OCI-LY3 (cell line): ENCODE measurements at regions not wholly inside any gene's neighbourhood (a gene's known extent, or its start where the extent isn't known, plus 50 kb on each side); places are given as distances from the start of the nearest gene placed in this dataset.

Experiments
- H2AFZ ChIP-seq: fragments of 200-600, 300-600 bp; shearing (Covaris generic); 2 replicates; pipeline ENCODE4 v1.6.0; 2014; ENCODE audit warnings: antibody characterized with exemption, low read depth, low read length
- H3K27ac ChIP-seq: fragments of 200-600, 300-600 bp; sonication (generic); 2 replicates; pipeline ENCODE4 v1.5.1; 2014; ENCODE audit warnings: mild to moderate bottlenecking, low read length, moderate library complexity, mixed read lengths
- H3K27me3 ChIP-seq: fragments of 200-600, 300-600 bp; sonication (generic); 2 replicates; pipeline ENCODE4 v1.6.1; 2014; ENCODE audit warnings: low read depth, low read length, mixed read lengths
- H3K36me3 ChIP-seq: fragments of 200-600, 300-600 bp; sonication (generic); replicated peaks from 2 replicates; pipeline ENCODE3; 2014; ENCODE audit warnings: low read depth, low read length, mixed read lengths
- H3K4me1 ChIP-seq: fragments of 300-600, 200-600 bp; sonication (generic); 2 replicates; pipeline ENCODE4 v1.6.1; 2014; ENCODE audit warnings: low read length, mixed read lengths
- H3K4me2 ChIP-seq: fragments of 200-600, 300-600 bp; sonication (generic); 2 replicates; pipeline ENCODE4 v1.6.1; 2014; ENCODE audit warnings: low read length, mixed read lengths
- H3K4me3 ChIP-seq: fragments of 300-600, 200-600 bp; sonication (generic); 2 replicates; pipeline ENCODE4 v1.5.1; 2014; ENCODE audit warnings: antibody characterized with exemption, mild to moderate bottlenecking, low read length, moderate library complexity
- H3K79me2 ChIP-seq: fragments of 300-600, 200-600 bp; shearing (Covaris generic); 2 replicates; pipeline ENCODE4 v1.6.1; 2014; ENCODE audit warnings: mild to moderate bottlenecking, low read length, mixed read lengths
- H3K9ac ChIP-seq: fragments of 300-600, 200-600 bp; shearing (Covaris generic); 2 replicates; pipeline ENCODE4 v1.6.0; 2014; ENCODE audit warnings: mild to moderate bottlenecking, low read length, moderate library complexity
- H3K9me3 ChIP-seq: fragments of 200-600, 300-600 bp; shearing (Covaris generic); 2 replicates; pipeline ENCODE4 v1.6.1; 2014; ENCODE audit warnings: low read length, mixed read lengths; ENCODE audit not compliant: insufficient read depth
- H4K20me1 ChIP-seq: fragments of 200-600, 300-600 bp; sonication (generic); 2 replicates; pipeline ENCODE4 v1.6.1; 2016; ENCODE audit warnings: low read length, mixed read lengths; ENCODE audit not compliant: insufficient read depth
- EZH2phosphoT487 ChIP-seq: fragments of 200-600 bp; shearing (Covaris generic); IDR thresholded peaks from 2 replicates; pipeline ENCODE4 v1.6.1; 2018; ENCODE audit warnings: antibody characterized with exemption, mixed run types, low read depth
- TF ChIP-seq, protein P1 (sequence below): fragments of 200-600, 300-600 bp; sonication (generic); IDR thresholded peaks from 2 replicates; pipeline ENCODE4 v1.5.1; 2014; ENCODE audit warnings: antibody characterized with exemption, low read length, low read depth

DNA sequence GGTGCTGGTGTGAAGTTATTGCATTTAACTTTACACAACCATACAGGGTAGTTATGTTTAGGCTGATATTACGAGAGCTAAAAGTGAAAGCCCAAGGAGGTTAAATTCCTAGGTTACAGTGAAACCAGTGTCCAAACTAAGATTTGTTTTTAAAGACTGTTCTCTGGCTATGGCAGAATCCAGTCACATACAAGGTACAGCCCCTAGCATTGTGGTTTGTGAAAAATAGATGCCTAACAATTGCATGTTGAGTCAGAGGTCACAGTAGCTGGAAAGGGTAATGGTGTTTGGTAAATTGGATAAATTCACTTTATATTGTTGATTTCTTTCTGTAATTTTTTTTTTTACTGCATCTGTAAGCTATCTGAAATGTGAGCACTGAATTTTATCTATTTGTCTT is 614.6 kb upstream of the TBL1XR1 start:
- Histone ChIP-seq H3K4me2 (peak overlapping the region; percentile 33), H3K9ac (no peak overlapping the region), H2AFZ (no peak overlapping the region), H3K79me2 (no peaks in the 10 kb centered on the region), H3K4me1 (peaks cover 21% of the 10 kb centered on the region), H3K27me3 (peaks cover 9% of the 10 kb centered on the region), H4K20me1 (no peaks in the 10 kb centered on the region), H3K27ac (no peak overlapping the region), H3K9me3 (no peaks in the 10 kb centered on the region), H3K36me3 (no peaks in the 10 kb centered on the region), H3K4me3 (no peak overlapping the region)
- TF ChIP-seq, protein P1, sequence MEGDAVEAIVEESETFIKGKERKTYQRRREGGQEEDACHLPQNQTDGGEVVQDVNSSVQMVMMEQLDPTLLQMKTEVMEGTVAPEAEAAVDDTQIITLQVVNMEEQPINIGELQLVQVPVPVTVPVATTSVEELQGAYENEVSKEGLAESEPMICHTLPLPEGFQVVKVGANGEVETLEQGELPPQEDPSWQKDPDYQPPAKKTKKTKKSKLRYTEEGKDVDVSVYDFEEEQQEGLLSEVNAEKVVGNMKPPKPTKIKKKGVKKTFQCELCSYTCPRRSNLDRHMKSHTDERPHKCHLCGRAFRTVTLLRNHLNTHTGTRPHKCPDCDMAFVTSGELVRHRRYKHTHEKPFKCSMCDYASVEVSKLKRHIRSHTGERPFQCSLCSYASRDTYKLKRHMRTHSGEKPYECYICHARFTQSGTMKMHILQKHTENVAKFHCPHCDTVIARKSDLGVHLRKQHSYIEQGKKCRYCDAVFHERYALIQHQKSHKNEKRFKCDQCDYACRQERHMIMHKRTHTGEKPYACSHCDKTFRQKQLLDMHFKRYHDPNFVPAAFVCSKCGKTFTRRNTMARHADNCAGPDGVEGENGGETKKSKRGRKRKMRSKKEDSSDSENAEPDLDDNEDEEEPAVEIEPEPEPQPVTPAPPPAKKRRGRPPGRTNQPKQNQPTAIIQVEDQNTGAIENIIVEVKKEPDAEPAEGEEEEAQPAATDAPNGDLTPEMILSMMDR = no peak
- no peak for TF ChIP-seq EZH2phosphoT487

DNA sequence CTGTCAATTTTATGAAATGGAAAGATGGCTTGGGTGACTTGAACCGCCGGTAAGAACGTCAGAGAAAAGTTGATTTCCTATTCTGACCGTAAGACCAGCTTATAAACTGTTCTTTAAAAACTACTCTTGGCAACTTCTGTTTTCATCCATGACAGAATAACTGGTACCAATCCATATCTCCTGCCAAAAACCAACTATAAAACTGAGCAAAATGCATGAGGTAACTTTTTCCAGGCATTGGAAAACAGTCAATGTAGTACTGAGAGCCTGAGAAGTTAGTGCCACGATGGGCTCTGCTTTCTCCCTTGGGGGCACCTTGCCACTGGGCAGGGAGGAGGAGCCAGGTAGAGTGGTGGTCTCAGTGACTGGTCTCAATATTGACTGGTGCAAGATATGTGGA is 615.2 kb upstream of the TBL1XR1 start:
- Histone ChIP-seq H3K9ac (no peak overlapping the region), H4K20me1 (no peaks in the 10 kb centered on the region), H3K9me3 (no peaks in the 10 kb centered on the region), H3K27me3 (peaks cover 9% of the 10 kb centered on the region), H3K79me2 (no peaks in the 10 kb centered on the region), H3K4me3 (no peak overlapping the region), H2AFZ (no peak overlapping the region), H3K4me1 (peaks cover 21% of the 10 kb centered on the region), H3K36me3 (no peaks in the 10 kb centered on the region), H3K27ac (no peak overlapping the region), H3K4me2 (no peak overlapping the region)
- no peak for TF ChIP-seq EZH2phosphoT487
- TF ChIP-seq, protein P1 = no peak

DNA sequence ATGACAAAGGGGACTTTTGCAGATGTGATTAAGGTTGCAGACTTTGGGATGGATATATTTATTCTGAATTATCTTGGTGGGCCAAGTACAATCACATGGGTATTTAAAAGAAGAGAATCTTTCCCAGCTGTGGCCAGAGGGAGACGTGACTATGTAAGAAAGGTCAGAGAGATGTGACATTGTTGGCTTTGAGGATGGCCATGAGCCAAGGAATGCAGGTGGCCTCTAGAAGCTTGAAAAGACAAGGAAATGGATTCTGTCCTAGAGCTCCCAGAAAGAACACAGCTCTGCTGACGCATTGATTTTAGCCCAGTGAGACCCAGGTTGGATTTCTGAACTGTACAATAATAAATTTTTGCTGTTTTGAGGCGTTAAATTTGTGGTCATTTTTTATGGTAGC is 616.0 kb upstream of the TBL1XR1 start:
- Histone ChIP-seq H3K4me1 (peaks cover 21% of the 10 kb centered on the region), H3K27me3 (peaks cover 12% of the 10 kb centered on the region), H3K79me2 (no peaks in the 10 kb centered on the region), H4K20me1 (no peaks in the 10 kb centered on the region), H3K4me2 (no peak overlapping the region), H3K9ac (no peak overlapping the region), H3K9me3 (no peaks in the 10 kb centered on the region), H2AFZ (no peak overlapping the region), H3K27ac (no peak overlapping the region), H3K36me3 (no peaks in the 10 kb centered on the region), H3K4me3 (no peak overlapping the region)
- TF ChIP-seq, protein P1 = no peak
- no peak for TF ChIP-seq EZH2phosphoT487

DNA sequence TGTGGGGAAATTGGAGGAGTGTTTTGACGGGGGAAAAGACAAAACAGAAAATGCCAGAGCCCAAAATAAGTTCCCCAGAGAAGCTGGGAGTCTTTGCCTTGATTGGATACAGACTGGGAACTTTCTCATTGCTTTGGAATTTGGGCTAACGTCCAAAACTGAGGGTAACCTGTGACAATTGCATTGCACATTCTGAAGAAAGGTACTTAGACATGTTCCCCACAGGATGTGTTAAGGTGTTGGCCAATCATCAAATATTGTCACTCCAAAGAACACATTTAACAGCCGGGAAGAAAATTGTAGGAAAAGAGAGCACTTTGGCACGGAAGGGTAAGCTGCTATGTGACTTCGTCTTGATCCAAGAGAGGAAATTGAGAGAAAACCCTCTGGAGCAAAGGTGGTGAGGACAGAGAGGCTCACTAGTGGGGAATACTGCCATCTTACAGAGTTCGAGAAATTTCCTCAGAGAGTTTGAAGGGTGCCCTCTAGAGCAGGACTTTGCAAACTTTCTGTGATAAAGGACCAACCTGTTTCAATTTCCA is 619.5 kb upstream of the TBL1XR1 start:
- H3K4me3 ChIP-seq = no peak overlapping the region
- H3K36me3 ChIP-seq = no peaks in the 10 kb centered on the region
- no peaks in the 10 kb centered on the region for H3K79me2 ChIP-seq
- H3K9ac ChIP-seq = no peak overlapping the region
- no peaks in the 10 kb centered on the region for H3K9me3 ChIP-seq
- peaks cover 23% of the 10 kb centered on the region for H3K27me3 ChIP-seq
- H3K4me2 ChIP-seq = no peak overlapping the region
- H2AFZ ChIP-seq = no peak overlapping the region
- no peaks in the 10 kb centered on the region for H4K20me1 ChIP-seq
- no peak overlapping the region for H3K27ac ChIP-seq
- TF ChIP-seq EZH2phosphoT487 = no peak
- TF ChIP-seq, protein P1 = peak; percentile 64
- H3K4me1 ChIP-seq = peaks cover 29% of the 10 kb centered on the region
